ENCODE measurements at regions not wholly inside any gene's neighbourhood (a gene's known extent, or its start where the extent isn't known, plus 50 kb on each side); places are given as distances from the start of the nearest gene placed in this dataset.

DNA sequence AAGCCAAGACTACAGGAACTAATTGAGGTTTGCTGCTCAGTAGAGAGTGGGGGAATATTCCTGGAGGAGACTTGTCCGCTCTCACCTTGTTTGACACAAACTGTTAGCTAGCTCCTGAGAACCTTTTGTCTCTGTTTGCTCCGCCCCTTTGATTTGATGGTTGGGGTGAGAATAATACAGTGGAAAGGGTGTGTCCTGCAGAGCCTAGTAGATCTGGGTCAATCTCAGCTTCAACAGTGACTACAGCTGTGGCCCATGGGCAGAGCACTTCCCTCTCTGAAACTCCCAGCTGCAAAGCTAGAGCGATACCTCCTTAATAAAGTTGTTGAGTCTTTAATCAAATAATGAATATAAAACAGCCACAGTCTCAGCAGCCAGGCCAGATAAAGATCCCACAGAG lies 576.7 kb downstream of the DIAPH3 start:
- H3K4me1 ChIP-seq (ENCODE audit: insufficient read depth, low read length): peaks cover 19% of the 10 kb centered on the region
- H2BK20ac ChIP-seq (ENCODE audit: low read depth, low read length, poor library complexity, severe bottlenecking): no peak overlapping the region
- H3K4ac ChIP-seq (ENCODE audit: low read depth, low read length): no peak overlapping the region
- no peak overlapping the region for H3K4me2 ChIP-seq (ENCODE audit: insufficient read depth, insufficient read length, low read length)
- DNase-seq: no peak
- no peak overlapping the region for H2AK5ac ChIP-seq (ENCODE audit: insufficient read length, low read length)
- no peak overlapping the region for H3K56ac ChIP-seq (ENCODE audit: insufficient read length, low read depth, low read length)
- no peaks in the 10 kb centered on the region for H3K9me3 ChIP-seq (ENCODE audit: control insufficient read depth, low read depth, low read length)
- H3K79me2 ChIP-seq (ENCODE audit: insufficient read depth, low read length): no peaks in the 10 kb centered on the region
- Mint-ChIP-seq H3K4me1 (peaks cover 63% of the 10 kb centered on the region in 2 experiments), H3K4me3 (no peak overlapping the region; a peak in 1 of 5 replicates), H3K27me3 (ENCODE audit: low read depth) (peaks cover 17% of the 10 kb centered on the region), H3K9me3 (peaks cover 8 to 17% of the 10 kb centered on the region in 2 experiments), H3K27ac (peak overlapping the region; percentile 16 to 80 (median 51); a peak in 4 of 7 replicates), H3K36me3 (ENCODE audit: insufficient read depth in 1 of 3, low read depth in 3 of 3) (peaks cover 10 to 24% (median 15%) of the 10 kb centered on the region in 3 experiments)
- H4K5ac ChIP-seq (ENCODE audit: insufficient read length, low read depth, low read length): no peak overlapping the region
- H2AFZ ChIP-seq (ENCODE audit: low read length): no peak overlapping the region
- H2BK15ac ChIP-seq (ENCODE audit: low read depth, low read length): no peak overlapping the region
- no peak overlapping the region for H4K91ac ChIP-seq (ENCODE audit: insufficient read length, low read depth, low read length)
- no peak overlapping the region for H2BK12ac ChIP-seq (ENCODE audit: insufficient read length, low read depth, low read length)
- H4K8ac ChIP-seq (replicated peaks; ENCODE audit: insufficient read length, low read depth, low read length): no peak overlapping the region
- H4K20me1 ChIP-seq (ENCODE audit: control insufficient read depth, insufficient read depth, insufficient read length): no peaks in the 10 kb centered on the region
- H3K14ac ChIP-seq (ENCODE audit: insufficient read depth, low read length): no peak overlapping the region
- H3T11ph ChIP-seq (ENCODE audit: low read length): no peak overlapping the region
- no peak overlapping the region for H2BK120ac ChIP-seq (ENCODE audit: low read depth, low read length, poor library complexity, severe bottlenecking)
- TF ChIP-seq, protein P1, sequence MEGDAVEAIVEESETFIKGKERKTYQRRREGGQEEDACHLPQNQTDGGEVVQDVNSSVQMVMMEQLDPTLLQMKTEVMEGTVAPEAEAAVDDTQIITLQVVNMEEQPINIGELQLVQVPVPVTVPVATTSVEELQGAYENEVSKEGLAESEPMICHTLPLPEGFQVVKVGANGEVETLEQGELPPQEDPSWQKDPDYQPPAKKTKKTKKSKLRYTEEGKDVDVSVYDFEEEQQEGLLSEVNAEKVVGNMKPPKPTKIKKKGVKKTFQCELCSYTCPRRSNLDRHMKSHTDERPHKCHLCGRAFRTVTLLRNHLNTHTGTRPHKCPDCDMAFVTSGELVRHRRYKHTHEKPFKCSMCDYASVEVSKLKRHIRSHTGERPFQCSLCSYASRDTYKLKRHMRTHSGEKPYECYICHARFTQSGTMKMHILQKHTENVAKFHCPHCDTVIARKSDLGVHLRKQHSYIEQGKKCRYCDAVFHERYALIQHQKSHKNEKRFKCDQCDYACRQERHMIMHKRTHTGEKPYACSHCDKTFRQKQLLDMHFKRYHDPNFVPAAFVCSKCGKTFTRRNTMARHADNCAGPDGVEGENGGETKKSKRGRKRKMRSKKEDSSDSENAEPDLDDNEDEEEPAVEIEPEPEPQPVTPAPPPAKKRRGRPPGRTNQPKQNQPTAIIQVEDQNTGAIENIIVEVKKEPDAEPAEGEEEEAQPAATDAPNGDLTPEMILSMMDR (conservative IDR thresholded peaks at IDR 0.05): no peak
- H2BK5ac ChIP-seq (ENCODE audit: insufficient read length, low read length): no peak overlapping the region
- WGBS (ENCODE audit: extremely low coverage, insufficient read length, low lambda C conversion rate): no CpG with 5 or more reads among the region's 3 CpGs
- no peak overlapping the region for H3K23ac ChIP-seq (ENCODE audit: insufficient read length, low read depth, low read length)
- H3K27me3 ChIP-seq (ENCODE audit: insufficient read depth, low read length): peaks cover 3% of the 10 kb centered on the region; the same call in 1 of the 2 replicates
- no peak overlapping the region for H3K9ac ChIP-seq (ENCODE audit: extremely low read depth, insufficient read length, low read length)
- H3K27ac ChIP-seq (ENCODE audit: insufficient read length, low read depth, low read length): no peak overlapping the region
- H3K79me1 ChIP-seq (ENCODE audit: insufficient read depth, low read depth, low read length, poor library complexity, severe bottlenecking): no peaks in the 10 kb centered on the region
- no peak overlapping the region for H3K18ac ChIP-seq (ENCODE audit: insufficient read length, low read depth, low read length)
- no peaks in the 10 kb centered on the region for H3K23me2 ChIP-seq (ENCODE audit: insufficient read length, low read depth, low read length, poor library complexity, severe bottlenecking)
